Motor neuron (in vitro differentiated cells): ENCODE measurements at regions not wholly inside any gene's neighbourhood (a gene's known extent, or its start where the extent isn't known, plus 50 kb on each side); places are given as distances from the start of the nearest gene placed in this dataset.
A peak's percentile ranks its signal among the peaks of the same experiment; 100 is the strongest.
"Not testable (repeated sequence)": the region's sequence is repeated elsewhere in the genome, so short reads cannot be mapped to it uniquely, and the experiment has no call there.

Experiments used
- ATAC-seq, 8 experiments: fragments of 200-7000 bp; cut with Tn5 transposase; replicated peaks in 6 of 8; 2 replicates each; pipeline ENCODE4 v1.8.0; 2021; ENCODE audit warnings: mild to moderate bottlenecking in 8 of 8, moderate library complexity in 8 of 8
- H3K27ac ChIP-seq, 2 donors: fragments of 250-450 bp; sonication (Bioruptor Pico); 2 replicates each; pipeline ENCODE4 v1.9.0; 2021; ENCODE audit warnings: antibody characterized with exemption in 2 of 2, mild to moderate bottlenecking in 2 of 2, moderate library complexity in 1 of 2
- H3K4me1 ChIP-seq, 2 donors: fragments of 250-450 bp; sonication (Bioruptor Pico); replicated peaks in 1 of 2; 2 replicates each; pipeline ENCODE4 v1.6.1; 2021; ENCODE audit warnings: antibody characterized with exemption in 2 of 2, mild to moderate bottlenecking in 2 of 2, moderate library complexity in 1 of 2
- H3K4me3 ChIP-seq, 5 donors: fragments of 250-450 bp; sonication (Bioruptor Pico); 2 replicates each; pipeline ENCODE4 v1.9.0; 2021; ENCODE audit warnings: antibody characterized with exemption in 5 of 5, mild to moderate bottlenecking in 5 of 5, moderate library complexity in 4 of 5
- WGBS, 10 experiments: fragments of 450-650 bp; shearing (Covaris generic); methylation state at CpG; one replicate each; pipeline ENCODE4 v1.0.0; 2022; 5-methylcytosine and 5-hydroxymethylcytosine counted together
- in situ Hi-C, 9 experiments: fragments of 400-800 bp; cut with MboI; loops; one replicate each; pipeline ENCODE4 v1.15.0; 2021; ENCODE audit warnings: low sequenced_read_pairs in 9 of 9, low pct_unique_long_range_greater_than_20kb in 2 of 9; ENCODE audit not compliant: unreplicated experiment in 9 of 9

GRCh38 chr6:57877729-57878128 is 560.3 kb downstream of the PRIM2 start:
- H3K4me3 ChIP-seq, H3K27ac ChIP-seq, H3K4me1 ChIP-seq, in situ Hi-C loops: not testable (repeated sequence)
- peak in 3 of 8 experiments; percentile 70 to 79 (median 77) for ATAC-seq
- WGBS, 10 experiments: no CpG with 5 or more reads among the region's 3 CpGs

GRCh38 chr6:57878792-57879191 is 561.4 kb downstream of the PRIM2 start:
- H3K27ac ChIP-seq, H3K4me1 ChIP-seq, H3K4me3 ChIP-seq, in situ Hi-C loops, ATAC-seq: not testable (repeated sequence)
- WGBS, 10 experiments: 100% methylated on average over 1 of the region's 1 CpG; no CpG with 5 or more reads in 8 of the 10 experiments

- H3K27ac ChIP-seq, H3K4me1 ChIP-seq, in situ Hi-C loops, H3K4me3 ChIP-seq, ATAC-seq: not testable (repeated sequence)
- WGBS, 10 experiments: 50 to 100% (median 66%) methylated on average over 2 to 3 of the region's 5 CpGs; no CpG with 5 or more reads in 5 of the 10 experiments
Measured at GRCh38 chr6:57898850-57899249, 581.4 kb downstream of the PRIM2 start.

GRCh38 chr6:57900687-57901399 is 583.4 kb downstream of the PRIM2 start:
- WGBS, 10 experiments: 0 to 100% (median 100%) methylated on average over 1 of the region's 5 CpGs; no CpG with 5 or more reads in 7 of the 10 experiments
- H3K4me1 ChIP-seq, H3K4me3 ChIP-seq, in situ Hi-C loops, H3K27ac ChIP-seq: not testable (repeated sequence)
- ATAC-seq: peak in 2 of 8 experiments; percentile 22 to 56

GRCh38 chr6:57901445-57901844 is 584.0 kb downstream of the PRIM2 start:
- ATAC-seq: not testable (repeated sequence)

GRCh38 chr6:57904356-57904755 is 586.9 kb downstream of the PRIM2 start:
- H3K27ac ChIP-seq, in situ Hi-C loops, ATAC-seq, H3K4me1 ChIP-seq, H3K4me3 ChIP-seq: not testable (repeated sequence)
- WGBS, 10 experiments: 83 to 100% (median 100%) methylated on average over 2 to 3 of the region's 6 CpGs; no CpG with 5 or more reads in 4 of the 10 experiments

More at GRCh38 chr6:57901445-57901844, 584.0 kb downstream of the PRIM2 start:
- H3K4me3 ChIP-seq, H3K27ac ChIP-seq, in situ Hi-C loops, H3K4me1 ChIP-seq: not testable (repeated sequence)
- 80 to 86% methylated on average over 1 of the region's 3 CpGs; no CpG with 5 or more reads in 8 of the 10 experiments for WGBS, 10 experiments

GRCh38 chr6:57915300-57915699 is 597.9 kb downstream of the PRIM2 start:
- H3K4me3 ChIP-seq, H3K27ac ChIP-seq, ATAC-seq, H3K4me1 ChIP-seq, in situ Hi-C loops: not testable (repeated sequence)

- H3K27ac ChIP-seq, H3K4me3 ChIP-seq, ATAC-seq, in situ Hi-C loops, H3K4me1 ChIP-seq: not testable (repeated sequence)
- 60 to 100% (median 97%) methylated on average over 1 to 2 of the region's 2 CpGs; no CpG with 5 or more reads in 2 of the 10 experiments for WGBS, 10 experiments
Measured at GRCh38 chr6:57942966-57943365, 625.5 kb downstream of the PRIM2 start.

- H3K4me1 ChIP-seq, ATAC-seq, H3K27ac ChIP-seq, in situ Hi-C loops, H3K4me3 ChIP-seq: not testable (repeated sequence)
- 100% methylated on average over 1 of the region's 7 CpGs; no CpG with 5 or more reads in 9 of the 10 experiments for WGBS, 10 experiments
Measured at GRCh38 chr6:57946084-57946768, 628.8 kb downstream of the PRIM2 start.

- ATAC-seq: not testable (repeated sequence)
Measured at GRCh38 chr6:57946769-57947091, 629.3 kb downstream of the PRIM2 start.

GRCh38 chr6:57948481-57948880 is 631.1 kb downstream of the PRIM2 start:
- H3K4me3 ChIP-seq, H3K27ac ChIP-seq, in situ Hi-C loops, ATAC-seq, H3K4me1 ChIP-seq: not testable (repeated sequence)
- no CpG with 5 or more reads among the region's 2 CpGs for WGBS, 10 experiments

More at GRCh38 chr6:57946769-57947091, 629.3 kb downstream of the PRIM2 start:
- in situ Hi-C loops, H3K4me3 ChIP-seq, H3K4me1 ChIP-seq, H3K27ac ChIP-seq: not testable (repeated sequence)
- 100% methylated on average over 1 of the region's 11 CpGs; no CpG with 5 or more reads in 9 of the 10 experiments for WGBS, 10 experiments

GRCh38 chr6:57950430-57950829 is 633.0 kb downstream of the PRIM2 start:
- H3K27ac ChIP-seq, in situ Hi-C loops, ATAC-seq, H3K4me3 ChIP-seq, H3K4me1 ChIP-seq: not testable (repeated sequence)
- WGBS, 10 experiments: 92 to 100% (median 100%) methylated on average over 2 of the region's 4 CpGs; no CpG with 5 or more reads in 7 of the 10 experiments

GRCh38 chr6:57966757-57967156 is 649.3 kb downstream of the PRIM2 start:
- H3K4me1 ChIP-seq, H3K27ac ChIP-seq, ATAC-seq, H3K4me3 ChIP-seq, in situ Hi-C loops: not testable (repeated sequence)
